Upper lobe of left lung (tissue), 4 donors: ENCODE measurements at regions not wholly inside any gene's neighbourhood (a gene's known extent, or its start where the extent isn't known, plus 50 kb on each side); places are given as distances from the start of the nearest gene placed in this dataset.

ENCODE experiments used
- CTCF ChIP-seq, 6 experiments: fragments of 450-650 bp in 4 of 6; fragments of 200-600 bp in 2 of 6; sonication (generic) in 2 of 6; IDR thresholded peaks; one replicate each; pipeline ENCODE4 v1.5.1; 2016 to 2019; ENCODE audit warnings: antibody characterized with exemption in 6 of 6
- EP300 ChIP-seq, 4 donors: sonication (generic); formaldehyde crosslinking; IDR thresholded peaks; one replicate each; pipeline ENCODE4 v1.5.1; 2017; ENCODE audit warnings: antibody characterized with exemption in 4 of 4, control low read depth in 2 of 4
- POLR2A ChIP-seq, 4 donors: fragments of 450-650 bp; IDR thresholded peaks; one replicate each; pipeline ENCODE4 v1.5.1; 2016 to 2017; ENCODE audit warnings: antibody characterized with exemption in 4 of 4, mild to moderate bottlenecking in 2 of 4
- POLR2AphosphoS5 ChIP-seq, 2 donors: sonication (generic); formaldehyde crosslinking; IDR thresholded peaks; one replicate each; pipeline ENCODE4 v1.5.1; 2017; ENCODE audit warnings: antibody characterized with exemption in 2 of 2

DNA sequence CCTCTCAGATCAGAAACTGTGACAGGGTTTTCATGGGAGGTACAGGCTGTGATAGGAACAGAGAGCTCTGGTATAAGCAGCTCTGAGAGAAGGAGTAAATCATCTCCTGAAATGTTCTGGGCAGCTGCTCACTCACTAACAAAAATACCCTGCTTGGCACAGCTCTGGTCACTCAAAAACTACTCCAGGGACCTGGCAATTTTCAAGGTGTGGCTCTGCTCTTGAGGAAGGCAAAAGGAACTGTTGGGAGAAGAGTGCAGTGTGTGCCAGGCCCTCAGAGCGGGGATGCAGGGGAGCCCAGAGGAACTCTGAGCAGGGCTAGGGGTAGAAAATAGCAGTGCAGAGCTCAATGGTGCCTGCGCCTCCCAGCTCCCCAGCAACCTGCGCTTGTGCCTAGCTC is 180.5 kb upstream of the ZBED5 start:
- TF ChIP-seq CTCF (IDR thresholded peaks at IDR 0.05) (no peak), POLR2AphosphoS5 (IDR thresholded peaks at IDR 0.05) (no peak), POLR2A (IDR thresholded peaks at IDR 0.05) (no peak), EP300 (IDR thresholded peaks at IDR 0.05) (no peak)
